ENCODE measurements at regions not wholly inside any gene's neighbourhood (a gene's known extent, or its start where the extent isn't known, plus 50 kb on each side); places are given as distances from the start of the nearest gene placed in this dataset.

- no peak overlapping the region for H3K27ac ChIP-seq
- H3K36me3 ChIP-seq: no peaks in the 10 kb centered on the region
Measured at GRCh38 chr10:23870651-23871610, 338.0 kb upstream of the KIAA1217 start.

DNA sequence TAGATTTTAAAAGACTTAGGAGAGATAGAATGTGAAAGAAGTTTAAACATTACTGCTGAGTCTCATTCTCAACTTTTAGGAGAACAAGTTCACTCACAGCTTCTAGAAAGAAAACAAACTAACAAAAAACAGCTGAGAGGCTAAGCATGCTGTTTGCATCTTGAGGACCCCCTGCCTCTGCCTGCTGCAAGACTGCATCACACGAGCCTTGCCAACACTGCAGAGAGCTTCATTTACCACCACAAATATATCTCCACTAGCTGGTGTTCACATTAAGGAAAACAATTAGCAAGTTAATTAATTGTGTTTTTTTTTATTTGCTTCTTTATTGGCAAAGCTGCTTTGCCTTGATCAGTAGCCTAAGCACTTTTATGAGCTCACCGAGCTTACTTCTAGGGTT is 336.6 kb upstream of the KIAA1217 start:
- H3K4me1 ChIP-seq (ENCODE audit: control insufficient read depth in 1 of 2, insufficient read depth in 1 of 2, low read depth in 1 of 2, low read length in 1 of 2): no peaks in the 10 kb centered on the region
- TF ChIP-seq, protein P1, sequence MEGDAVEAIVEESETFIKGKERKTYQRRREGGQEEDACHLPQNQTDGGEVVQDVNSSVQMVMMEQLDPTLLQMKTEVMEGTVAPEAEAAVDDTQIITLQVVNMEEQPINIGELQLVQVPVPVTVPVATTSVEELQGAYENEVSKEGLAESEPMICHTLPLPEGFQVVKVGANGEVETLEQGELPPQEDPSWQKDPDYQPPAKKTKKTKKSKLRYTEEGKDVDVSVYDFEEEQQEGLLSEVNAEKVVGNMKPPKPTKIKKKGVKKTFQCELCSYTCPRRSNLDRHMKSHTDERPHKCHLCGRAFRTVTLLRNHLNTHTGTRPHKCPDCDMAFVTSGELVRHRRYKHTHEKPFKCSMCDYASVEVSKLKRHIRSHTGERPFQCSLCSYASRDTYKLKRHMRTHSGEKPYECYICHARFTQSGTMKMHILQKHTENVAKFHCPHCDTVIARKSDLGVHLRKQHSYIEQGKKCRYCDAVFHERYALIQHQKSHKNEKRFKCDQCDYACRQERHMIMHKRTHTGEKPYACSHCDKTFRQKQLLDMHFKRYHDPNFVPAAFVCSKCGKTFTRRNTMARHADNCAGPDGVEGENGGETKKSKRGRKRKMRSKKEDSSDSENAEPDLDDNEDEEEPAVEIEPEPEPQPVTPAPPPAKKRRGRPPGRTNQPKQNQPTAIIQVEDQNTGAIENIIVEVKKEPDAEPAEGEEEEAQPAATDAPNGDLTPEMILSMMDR (IDR thresholded peaks at IDR 0.05): no peak
- H3K4me3 ChIP-seq (ENCODE audit: low read depth in 1 of 2, low read length in 1 of 2): no peak overlapping the region
- H3K36me3 ChIP-seq: no peaks in the 10 kb centered on the region
- H3K27me3 ChIP-seq: no peaks in the 10 kb centered on the region
- no peaks in the 10 kb centered on the region for H3K9me3 ChIP-seq
- H3K27ac ChIP-seq: no peak overlapping the region

More at GRCh38 chr10:23870651-23871610, 338.0 kb upstream of the KIAA1217 start:
- Histone ChIP-seq H3K4me1 (ENCODE audit: control insufficient read depth in 1 of 2, insufficient read depth in 1 of 2, low read depth in 1 of 2, low read length in 1 of 2) (no peaks in the 10 kb centered on the region), H3K9me3 (no peaks in the 10 kb centered on the region), H3K27me3 (no peaks in the 10 kb centered on the region), H3K4me3 (ENCODE audit: low read depth in 1 of 2, low read length in 1 of 2) (no peak overlapping the region)
- TF ChIP-seq, protein P1 (IDR thresholded peaks at IDR 0.05): no peak

DNA sequence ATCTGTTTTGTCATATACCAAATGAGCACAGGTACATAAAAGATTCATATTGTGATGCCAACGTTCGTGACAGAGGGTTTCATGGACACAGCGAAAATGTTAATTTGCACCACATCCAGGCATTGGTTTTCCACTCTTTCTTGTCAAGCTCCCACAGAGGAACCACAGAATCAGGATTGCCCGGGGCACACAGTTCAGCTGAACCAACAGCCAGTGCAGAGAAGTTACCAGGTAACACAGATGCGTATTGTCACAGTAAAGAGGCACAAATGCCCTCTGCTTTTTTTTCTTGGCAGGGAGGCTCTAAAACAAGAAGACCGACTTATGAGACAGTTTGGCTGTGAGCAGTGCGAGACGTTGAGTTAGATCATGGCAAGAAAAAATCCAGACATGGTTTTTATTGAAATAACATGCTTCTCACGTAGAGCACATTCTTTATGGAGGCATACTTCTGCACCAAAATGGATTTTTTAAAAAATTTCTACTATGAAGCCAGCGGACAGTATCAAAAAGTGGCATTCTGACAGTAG is 331.1 kb upstream of the KIAA1217 start:
- Histone ChIP-seq H3K27me3 (no peaks in the 10 kb centered on the region), H3K4me3 (ENCODE audit: low read depth in 1 of 2, low read length in 1 of 2) (no peak overlapping the region), H3K9me3 (no peaks in the 10 kb centered on the region), H3K4me1 (ENCODE audit: control insufficient read depth in 1 of 2, insufficient read depth in 1 of 2, low read depth in 1 of 2, low read length in 1 of 2) (no peaks in the 10 kb centered on the region), H3K27ac (no peak overlapping the region), H3K36me3 (no peaks in the 10 kb centered on the region)
- TF ChIP-seq, protein P1 (IDR thresholded peaks at IDR 0.05): no peak

- Histone ChIP-seq H3K4me1 (ENCODE audit: control insufficient read depth in 1 of 2, insufficient read depth in 1 of 2, low read depth in 1 of 2, low read length in 1 of 2) (no peaks in the 10 kb centered on the region), H3K4me3 (ENCODE audit: low read depth in 1 of 2, low read length in 1 of 2) (no peak overlapping the region), H3K27ac (no peak overlapping the region), H3K9me3 (no peaks in the 10 kb centered on the region), H3K27me3 (no peaks in the 10 kb centered on the region), H3K36me3 (no peaks in the 10 kb centered on the region)
- TF ChIP-seq, protein P1 (IDR thresholded peaks at IDR 0.05): no peak
Measured at GRCh38 chr10:23884670-23885069, 324.3 kb upstream of the KIAA1217 start.

- Histone ChIP-seq H3K27me3 (no peaks in the 10 kb centered on the region), H3K27ac (no peak overlapping the region), H3K4me1 (ENCODE audit: control insufficient read depth in 1 of 2, insufficient read depth in 1 of 2, low read depth in 1 of 2, low read length in 1 of 2) (no peaks in the 10 kb centered on the region), H3K4me3 (ENCODE audit: low read depth in 1 of 2, low read length in 1 of 2) (no peak overlapping the region), H3K9me3 (no peaks in the 10 kb centered on the region), H3K36me3 (no peaks in the 10 kb centered on the region)
- TF ChIP-seq, protein P1 (IDR thresholded peaks at IDR 0.05): no peak
Measured at GRCh38 chr10:23885853-23886252, 323.1 kb upstream of the KIAA1217 start.

Measured in neutrophil (primary cell).